GM23338 (cell line): ENCODE measurements at regions not wholly inside any gene's neighbourhood (a gene's known extent, or its start where the extent isn't known, plus 50 kb on each side); places are given as distances from the start of the nearest gene placed in this dataset.

Experiments
- ATAC-seq: fragments of 200-7000 bp; cut with Tn5 transposase; 3 replicates; pipeline ENCODE4 v1.9.1; 2020
- DNase-seq: peaks from one replicate; pipeline ENCODE4 v3.0.0-alpha.2; 2015; ENCODE audit warnings: low spot score
- H2AFZ ChIP-seq: fragments of 200-600 bp; sonication (generic); 2 replicates; pipeline ENCODE4 v1.8.0; 2016; ENCODE audit warnings: antibody characterized with exemption, mild to moderate bottlenecking, moderate library complexity
- H3F3A ChIP-seq: fragments of 200-600 bp; sonication (generic); replicated peaks from 2 replicates; pipeline ENCODE4 v1.8.0; 2017; ENCODE audit warnings: antibody characterized with exemption, mixed run types, low read depth
- H3K27ac ChIP-seq: fragments of 200-600 bp; sonication (generic); 2 replicates; pipeline ENCODE4 v1.6.1; 2016; ENCODE audit warnings: low read depth
- H3K27me3 ChIP-seq: fragments of 200-600 bp; sonication (generic); 2 replicates; pipeline ENCODE4 v1.8.0; 2016; ENCODE audit warnings: mild to moderate bottlenecking, mixed run types, moderate library complexity; ENCODE audit not compliant: insufficient read depth
- H3K36me3 ChIP-seq: fragments of 200-600 bp; sonication (generic); 2 replicates; pipeline ENCODE4 v1.8.0; 2016; ENCODE audit warnings: mild to moderate bottlenecking; ENCODE audit not compliant: insufficient read depth
- H3K4me1 ChIP-seq: fragments of 200-600 bp; sonication (generic); 2 replicates; pipeline ENCODE4 v1.8.0; 2016; ENCODE audit warnings: mild to moderate bottlenecking, moderate library complexity; ENCODE audit not compliant: insufficient read depth
- H3K4me2 ChIP-seq: fragments of 200-600 bp; sonication (generic); 2 replicates; pipeline ENCODE4 v1.7.1; 2017; ENCODE audit warnings: mixed run types
- H3K4me3 ChIP-seq: fragments of 200-600 bp; sonication (generic); 2 replicates; pipeline ENCODE4 v1.6.1; 2016; ENCODE audit warnings: mixed run types
- H3K79me2 ChIP-seq: fragments of 200-600 bp; sonication (generic); replicated peaks from 2 replicates; pipeline ENCODE4 v1.8.0; 2017; ENCODE audit warnings: mild to moderate bottlenecking; ENCODE audit not compliant: insufficient read depth
- H3K9me2 ChIP-seq: fragments of 200-600 bp; sonication (generic); 2 replicates; pipeline ENCODE4 v1.8.0; 2017; ENCODE audit not compliant: insufficient read depth
- H4K20me1 ChIP-seq: fragments of 200-600 bp; sonication (generic); replicated peaks from 2 replicates; pipeline ENCODE4 v1.8.0; 2017; ENCODE audit warnings: mild to moderate bottlenecking; ENCODE audit not compliant: insufficient read depth
- H3K27ac Mint-ChIP-seq: 2 replicates; pipeline ENCODE4 v1.8.0; 2020; ENCODE audit warnings: inconsistent platforms, mild to moderate bottlenecking, moderate library complexity, mixed read lengths
- H3K27me3 Mint-ChIP-seq: 3 replicates; pipeline ENCODE4 v1.8.0; 2022; ENCODE audit warnings: low read depth, mild to moderate bottlenecking, moderate library complexity, mixed read lengths, inconsistent platforms; ENCODE audit not compliant: insufficient read depth, poor library complexity
- H3K36me3 Mint-ChIP-seq: 3 replicates; pipeline ENCODE4 v1.8.0; 2021; ENCODE audit warnings: low read depth, mild to moderate bottlenecking, inconsistent platforms, moderate library complexity, mixed read lengths
- H3K4me1 Mint-ChIP-seq: 3 replicates; pipeline ENCODE4 v1.8.0; 2020; ENCODE audit warnings: mild to moderate bottlenecking, inconsistent platforms, mixed read lengths
- H3K4me3 Mint-ChIP-seq: 3 replicates; pipeline ENCODE4 v1.8.0; 2021; ENCODE audit warnings: moderate library complexity, mild to moderate bottlenecking, inconsistent platforms, mixed read lengths
- H3K9me3 Mint-ChIP-seq: 3 replicates; pipeline ENCODE4 v1.8.0; 2020; ENCODE audit warnings: moderate library complexity, mild to moderate bottlenecking, inconsistent platforms, mixed read lengths
- CREB1 ChIP-seq: fragments of 250-450 bp; sonication (Bioruptor Pico); IDR thresholded peaks from 2 replicates; pipeline ENCODE4 v1.5.0; 2020; ENCODE audit warnings: low read depth, mild to moderate bottlenecking, moderate library complexity
- CTCF ChIP-seq, 2 experiments: fragments of 200-600 bp in 1 of 2; sonication (generic) in 1 of 2; conservative IDR thresholded peaks; 2 replicates each; pipeline versions ENCODE4 v1.5.1 to v1.6.1; 2016 to 2017; ENCODE audit warnings: antibody characterized with exemption in 2 of 2, low read depth in 2 of 2, mild to moderate bottlenecking in 2 of 2, moderate library complexity in 1 of 2
- ETS1 ChIP-seq: IDR thresholded peaks from 2 replicates; pipeline ENCODE4 v1.6.1; 2016; ENCODE audit warnings: antibody characterized with exemption
- EZH2 ChIP-seq: fragments of 200-600 bp; sonication (generic); IDR thresholded peaks from one replicate; pipeline ENCODE4 v1.8.0; 2017; ENCODE audit warnings: antibody characterized with exemption, mild to moderate bottlenecking, low read depth; ENCODE audit not compliant: unreplicated experiment
- EZH2phosphoT487 ChIP-seq: fragments of 200-600 bp; sonication (generic); IDR thresholded peaks from one replicate; pipeline ENCODE4 v1.8.1; 2018; ENCODE audit warnings: antibody characterized with exemption; ENCODE audit not compliant: unreplicated experiment
- JUNB ChIP-seq: IDR thresholded peaks from one replicate; pipeline ENCODE4 v1.6.1; 2016; ENCODE audit warnings: antibody characterized with exemption; ENCODE audit not compliant: unreplicated experiment
- NANOG ChIP-seq: IDR thresholded peaks from 2 replicates; pipeline ENCODE4 v1.6.1; 2016; ENCODE audit warnings: antibody characterized with exemption, borderline replicate concordance
- POLR2AphosphoS5 ChIP-seq: IDR thresholded peaks from 2 replicates; pipeline ENCODE4 v1.6.1; 2016; ENCODE audit warnings: antibody characterized with exemption, low read depth
- REST ChIP-seq: IDR thresholded peaks from one replicate; pipeline ENCODE4 v1.6.1; 2018; ENCODE audit warnings: antibody characterized with exemption; ENCODE audit not compliant: unreplicated experiment
- STAT1 ChIP-seq: IDR thresholded peaks from one replicate; pipeline ENCODE4 v1.6.1; 2016; ENCODE audit warnings: antibody characterized with exemption; ENCODE audit not compliant: unreplicated experiment
- ZNF114 ChIP-seq: fragments of 250-450 bp; sonication (Bioruptor Pico); IDR thresholded peaks from 2 replicates; pipeline ENCODE4 v1.5.0; 2020; ENCODE audit warnings: mild to moderate bottlenecking, moderate library complexity
- ZNF331 ChIP-seq: fragments of 250-450 bp; sonication (Bioruptor Pico); IDR thresholded peaks from 2 replicates; pipeline ENCODE4 v1.5.0; 2020; ENCODE audit warnings: low read depth, mild to moderate bottlenecking, moderate library complexity
- ZNF462 ChIP-seq: fragments of 250-450 bp; sonication (Bioruptor Pico); IDR thresholded peaks from 2 replicates; pipeline ENCODE4 v1.5.0; 2020; ENCODE audit warnings: mild to moderate bottlenecking, moderate library complexity

- no peaks in the 10 kb centered on the region for H3K9me3 Mint-ChIP-seq
- no peaks in the 10 kb centered on the region for H3K9me2 ChIP-seq
- peaks cover 9% of the 10 kb centered on the region for H3K4me1 Mint-ChIP-seq
- no peak overlapping the region for H3K4me3 Mint-ChIP-seq
- H2AFZ ChIP-seq = no peak overlapping the region
- TF ChIP-seq ETS1 (no peak), ZNF462 (no peak), CTCF (conservative IDR thresholded peaks at IDR 0.05; ENCODE audit: low read depth in 2 of 2) (no peak), CREB1 (CRISPR knock-in tag) (no peak), JUNB (no peak), EZH2 (no peak), STAT1 (no peak), POLR2AphosphoS5 (no peak), NANOG (no peak), ZNF331 (CRISPR knock-in tag) (no peak), REST (no peak), ZNF114 (CRISPR knock-in tag) (no peak), EZH2phosphoT487 (no peak)
- no peaks in the 10 kb centered on the region for H3K36me3 ChIP-seq
- no peaks in the 10 kb centered on the region for H3K36me3 Mint-ChIP-seq
- H3K27ac ChIP-seq = no peak overlapping the region
- no peak overlapping the region for H3K4me2 ChIP-seq
- no peak overlapping the region for H3K4me3 ChIP-seq
- no peaks in the 10 kb centered on the region for H3K79me2 ChIP-seq
- H3K27me3 ChIP-seq = no peaks in the 10 kb centered on the region
- H3K4me1 ChIP-seq = peaks cover 6% of the 10 kb centered on the region; the same call in 1 of the 2 replicates
- DNase-seq = peak; percentile 28
- no peaks in the 10 kb centered on the region for H3K27me3 Mint-ChIP-seq
- H3K27ac Mint-ChIP-seq = no peak overlapping the region
- no peaks in the 10 kb centered on the region for H3F3A ChIP-seq
- no peaks in the 10 kb centered on the region for H4K20me1 ChIP-seq
- ATAC-seq = no peak
Measured at GRCh38 chr5:52150501-52150900, 637.2 kb upstream of the ITGA1 start.
